ENCODE measurements at regions not wholly inside any gene's neighbourhood (a gene's known extent, or its start where the extent isn't known, plus 50 kb on each side); places are given as distances from the start of the nearest gene placed in this dataset.

- TF ChIP-seq CREB1 (IDR thresholded peaks at IDR 0.05; ENCODE audit: low read depth) (no peak), ZBTB7A (IDR thresholded peaks at IDR 0.05; ENCODE audit: low read depth) (no peak), YY1 (IDR thresholded peaks at IDR 0.05; ENCODE audit: low read depth) (no peak), MAX (IDR thresholded peaks at IDR 0.05) (no peak), TAF1 (IDR thresholded peaks at IDR 0.05; ENCODE audit: low read depth) (no peak), EGR1 (IDR thresholded peaks at IDR 0.05) (no peak), FOXM1 (IDR thresholded peaks at IDR 0.05; ENCODE audit: borderline replicate concordance, low read depth) (no peak), NFIC (IDR thresholded peaks at IDR 0.05) (no peak)
- TF ChIP-seq, protein P1, sequence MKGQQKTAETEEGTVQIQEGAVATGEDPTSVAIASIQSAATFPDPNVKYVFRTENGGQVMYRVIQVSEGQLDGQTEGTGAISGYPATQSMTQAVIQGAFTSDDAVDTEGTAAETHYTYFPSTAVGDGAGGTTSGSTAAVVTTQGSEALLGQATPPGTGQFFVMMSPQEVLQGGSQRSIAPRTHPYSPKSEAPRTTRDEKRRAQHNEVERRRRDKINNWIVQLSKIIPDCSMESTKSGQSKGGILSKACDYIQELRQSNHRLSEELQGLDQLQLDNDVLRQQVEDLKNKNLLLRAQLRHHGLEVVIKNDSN (IDR thresholded peaks at IDR 0.05): no peak
- TF ChIP-seq, protein P2, sequence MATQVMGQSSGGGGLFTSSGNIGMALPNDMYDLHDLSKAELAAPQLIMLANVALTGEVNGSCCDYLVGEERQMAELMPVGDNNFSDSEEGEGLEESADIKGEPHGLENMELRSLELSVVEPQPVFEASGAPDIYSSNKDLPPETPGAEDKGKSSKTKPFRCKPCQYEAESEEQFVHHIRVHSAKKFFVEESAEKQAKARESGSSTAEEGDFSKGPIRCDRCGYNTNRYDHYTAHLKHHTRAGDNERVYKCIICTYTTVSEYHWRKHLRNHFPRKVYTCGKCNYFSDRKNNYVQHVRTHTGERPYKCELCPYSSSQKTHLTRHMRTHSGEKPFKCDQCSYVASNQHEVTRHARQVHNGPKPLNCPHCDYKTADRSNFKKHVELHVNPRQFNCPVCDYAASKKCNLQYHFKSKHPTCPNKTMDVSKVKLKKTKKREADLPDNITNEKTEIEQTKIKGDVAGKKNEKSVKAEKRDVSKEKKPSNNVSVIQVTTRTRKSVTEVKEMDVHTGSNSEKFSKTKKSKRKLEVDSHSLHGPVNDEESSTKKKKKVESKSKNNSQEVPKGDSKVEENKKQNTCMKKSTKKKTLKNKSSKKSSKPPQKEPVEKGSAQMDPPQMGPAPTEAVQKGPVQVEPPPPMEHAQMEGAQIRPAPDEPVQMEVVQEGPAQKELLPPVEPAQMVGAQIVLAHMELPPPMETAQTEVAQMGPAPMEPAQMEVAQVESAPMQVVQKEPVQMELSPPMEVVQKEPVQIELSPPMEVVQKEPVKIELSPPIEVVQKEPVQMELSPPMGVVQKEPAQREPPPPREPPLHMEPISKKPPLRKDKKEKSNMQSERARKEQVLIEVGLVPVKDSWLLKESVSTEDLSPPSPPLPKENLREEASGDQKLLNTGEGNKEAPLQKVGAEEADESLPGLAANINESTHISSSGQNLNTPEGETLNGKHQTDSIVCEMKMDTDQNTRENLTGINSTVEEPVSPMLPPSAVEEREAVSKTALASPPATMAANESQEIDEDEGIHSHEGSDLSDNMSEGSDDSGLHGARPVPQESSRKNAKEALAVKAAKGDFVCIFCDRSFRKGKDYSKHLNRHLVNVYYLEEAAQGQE (IDR thresholded peaks at IDR 0.05; ENCODE audit: low read depth): no peak
Observed at GRCh38 chr4:55255179-55255578, 90.9 kb upstream of the SRD5A3 start.

GRCh38 chr4:55256787-55257186 lies 89.3 kb upstream of the SRD5A3 start:
- TF ChIP-seq EP300 (IDR thresholded peaks at IDR 0.05; ENCODE audit: borderline replicate concordance) (no peak), CEBPB (IDR thresholded peaks at IDR 0.05) (no peak), TAF1 (IDR thresholded peaks at IDR 0.05; ENCODE audit: low read depth) (no peak), RAD21 (IDR thresholded peaks at IDR 0.05; ENCODE audit: low read depth) (no peak), TEAD4 (IDR thresholded peaks at IDR 0.05) (no peak), EGR1 (IDR thresholded peaks at IDR 0.05) (no peak), MAX (IDR thresholded peaks at IDR 0.05) (no peak), FOXM1 (IDR thresholded peaks at IDR 0.05; ENCODE audit: borderline replicate concordance, low read depth) (no peak), ZBTB7A (IDR thresholded peaks at IDR 0.05; ENCODE audit: low read depth) (no peak), TCF12 (IDR thresholded peaks at IDR 0.05; ENCODE audit: low read depth) (no peak), CREB1 (IDR thresholded peaks at IDR 0.05; ENCODE audit: low read depth) (no peak), NFIC (IDR thresholded peaks at IDR 0.05) (no peak)
- TF ChIP-seq, protein P1 (IDR thresholded peaks at IDR 0.05): no peak
- TF ChIP-seq, protein P2 (IDR thresholded peaks at IDR 0.05; ENCODE audit: low read depth): no peak

DNA sequence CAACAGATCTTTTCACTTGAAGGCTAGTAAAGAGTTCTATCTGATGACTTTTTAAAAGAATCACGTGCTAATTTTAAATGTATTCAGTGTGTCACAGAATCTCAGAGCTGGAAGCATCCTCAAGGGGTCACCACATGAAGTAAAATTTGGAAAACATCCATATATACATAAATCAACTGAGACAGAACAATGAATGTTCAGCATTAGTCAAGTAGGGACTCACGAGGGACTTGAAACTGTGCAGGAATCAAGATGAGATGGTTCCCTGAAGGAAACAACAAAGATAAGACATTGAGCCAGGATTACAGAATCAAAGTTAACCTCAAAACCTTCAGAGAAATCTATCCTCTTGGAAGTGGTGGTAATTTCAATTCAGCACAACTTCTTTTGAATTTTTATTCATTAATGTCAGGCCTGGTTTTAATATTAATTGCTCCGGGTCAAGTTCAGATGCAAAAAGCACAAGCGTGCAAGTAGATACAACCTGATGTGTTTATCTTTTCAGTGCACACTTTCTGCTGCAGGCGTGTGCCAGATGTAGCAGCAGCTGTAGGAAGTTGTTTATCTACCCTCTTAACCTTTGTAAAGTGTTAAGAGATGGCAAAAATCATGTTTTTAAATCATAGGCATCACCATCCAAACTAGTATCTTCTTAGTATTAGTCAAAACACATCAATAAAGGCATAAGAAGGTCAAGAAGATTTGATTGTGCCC lies 87.7 kb upstream of the SRD5A3 start:
- no peak for TF ChIP-seq TAF1 (IDR thresholded peaks at IDR 0.05; ENCODE audit: low read depth)
- no peak for TF ChIP-seq NFIC (IDR thresholded peaks at IDR 0.05)
- TF ChIP-seq, protein P2 (IDR thresholded peaks at IDR 0.05; ENCODE audit: low read depth): no peak
- no peak for TF ChIP-seq EP300 (IDR thresholded peaks at IDR 0.05; ENCODE audit: borderline replicate concordance)
- no peak for TF ChIP-seq MAX (IDR thresholded peaks at IDR 0.05)
- no peak for TF ChIP-seq EGR1 (IDR thresholded peaks at IDR 0.05)
- no peak for TF ChIP-seq TEAD4 (IDR thresholded peaks at IDR 0.05)
- no peak for TF ChIP-seq RAD21 (IDR thresholded peaks at IDR 0.05; ENCODE audit: low read depth)
- TF ChIP-seq CEBPB (IDR thresholded peaks at IDR 0.05): no peak
- TF ChIP-seq, protein P1 (IDR thresholded peaks at IDR 0.05): no peak
- TF ChIP-seq TCF12 (IDR thresholded peaks at IDR 0.05; ENCODE audit: low read depth): no peak
- TF ChIP-seq FOXM1 (IDR thresholded peaks at IDR 0.05; ENCODE audit: borderline replicate concordance, low read depth): no peak
- no peak for TF ChIP-seq CREB1 (IDR thresholded peaks at IDR 0.05; ENCODE audit: low read depth)
- no peak for TF ChIP-seq ZBTB7A (IDR thresholded peaks at IDR 0.05; ENCODE audit: low read depth)
- TF ChIP-seq YY1 (IDR thresholded peaks at IDR 0.05; ENCODE audit: low read depth): no peak

Data from Ishikawa (cell line).